Embryonic facial prominence (tissue), 1 donor: ENCODE measurements at regions not wholly inside any gene's neighbourhood (a gene's known extent, or its start where the extent isn't known, plus 50 kb on each side); places are given as distances from the start of the nearest gene placed in this dataset.
"Not testable (repeated sequence)": the region's sequence is repeated elsewhere in the genome, so short reads cannot be mapped to it uniquely, and the experiment has no call there.

Experiments used
- DNase-seq: peaks from one replicate; pipeline ENCODE4 v3.0.0-alpha.2; 2016; ENCODE audit errors: extremely low spot score

DNA sequence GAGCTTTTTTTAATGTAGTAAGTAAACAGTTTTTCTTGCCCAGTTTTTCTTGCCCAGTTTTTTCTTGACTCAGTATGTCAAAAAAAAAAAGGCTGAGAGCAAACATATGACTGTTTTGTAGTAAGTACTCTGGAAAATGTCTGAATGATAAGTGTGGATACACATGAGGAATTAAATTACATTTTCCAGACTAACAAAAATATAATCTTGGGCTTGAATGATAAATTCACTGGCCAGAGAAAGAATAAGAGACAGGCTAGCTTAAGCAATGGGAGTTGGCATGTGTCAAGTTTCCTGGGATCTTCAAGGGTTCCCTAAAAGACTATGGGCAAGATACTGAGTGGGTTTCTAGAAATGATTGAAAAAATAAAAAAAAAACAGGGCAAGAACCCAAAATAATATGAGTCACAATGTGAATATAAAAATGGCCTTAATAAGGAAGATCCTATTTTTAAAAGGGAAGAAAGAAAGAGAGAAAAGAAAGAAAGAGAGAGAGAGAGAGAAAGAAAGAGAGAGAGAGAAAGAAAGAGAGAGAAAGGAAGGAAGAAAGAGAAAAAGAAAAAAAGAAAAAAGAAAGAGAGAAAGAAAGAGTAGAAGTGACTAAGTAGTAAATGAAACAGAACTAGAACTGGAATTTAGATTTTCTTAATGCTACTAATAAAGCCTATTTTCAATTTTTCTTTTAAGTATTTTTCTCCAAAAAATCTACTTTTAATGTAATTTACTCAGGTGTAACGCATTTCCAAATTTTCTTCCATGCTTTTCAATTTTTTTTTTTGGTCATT is 60.2 kb downstream of the TFPI2 start:
- DNase-seq, result no peak

- no peak for DNase-seq
Measured at GRCh38 chr7:93828260-93828659, 62.3 kb downstream of the TFPI2 start.

DNA sequence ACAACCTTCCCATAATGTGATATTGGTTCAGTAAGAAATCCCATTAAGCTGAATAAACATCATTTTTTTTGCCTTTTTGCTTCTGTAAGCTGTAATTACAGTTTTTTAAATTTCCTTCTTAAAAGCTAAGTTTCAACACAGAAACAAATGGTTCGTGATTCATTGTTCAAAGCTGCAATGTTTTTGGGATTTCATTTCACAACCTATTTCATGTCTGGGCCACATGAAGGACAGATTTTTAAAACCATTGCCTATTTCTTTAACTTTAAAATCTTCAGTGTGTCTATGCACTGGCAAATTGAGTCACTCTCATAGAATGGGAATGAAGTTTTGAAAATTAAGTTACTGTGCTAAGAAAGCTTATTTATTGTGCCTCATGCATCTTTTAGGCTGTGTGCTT is 66.9 kb downstream of the TFPI2 start:
- DNase-seq, result no peak

DNA sequence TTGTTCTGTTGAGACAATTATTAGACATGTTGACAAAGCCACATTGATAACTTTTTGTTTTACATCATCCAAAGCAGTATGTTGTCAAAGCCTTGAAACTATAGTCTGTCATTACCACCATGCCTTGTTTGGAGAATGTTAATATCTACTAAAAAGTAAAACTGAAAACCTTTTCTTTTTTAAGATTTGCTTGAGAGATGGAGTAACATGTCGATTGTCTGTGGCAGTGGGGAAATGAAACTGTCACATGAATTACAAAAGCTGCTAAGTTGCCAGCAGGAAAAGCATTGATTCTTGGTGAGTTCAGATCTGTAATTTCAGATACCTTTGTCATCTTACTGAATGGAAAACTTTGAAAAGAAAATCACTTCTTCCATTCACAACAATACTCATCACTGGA is 69.1 kb downstream of the TFPI2 start:
- no peak for DNase-seq

DNA sequence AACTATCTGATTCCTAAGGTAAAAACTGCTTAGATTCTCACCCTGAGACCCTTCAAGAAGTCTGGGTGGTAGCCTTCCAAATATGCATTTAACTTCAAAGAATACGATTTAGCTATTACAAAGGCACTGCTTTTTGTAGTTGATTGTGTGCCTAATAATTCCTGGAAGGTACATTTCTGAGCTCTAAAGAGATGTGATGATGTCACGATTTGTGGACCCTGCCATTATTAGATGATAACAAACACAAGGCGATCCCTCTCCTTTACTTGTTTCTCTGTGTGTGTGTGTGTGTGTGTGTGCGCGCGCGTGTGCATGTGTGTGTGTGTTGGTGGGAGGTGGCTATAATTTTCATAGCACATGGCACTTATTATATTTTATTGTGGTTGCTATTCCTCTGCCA is 70.9 kb downstream of the TFPI2 start:
- no peak for DNase-seq

- no peak for DNase-seq
Measured at GRCh38 chr7:93817526-93817925, 73.0 kb downstream of the TFPI2 start.

- DNase-seq, result no peak
Measured at GRCh38 chr7:93817004-93817403, 73.5 kb downstream of the TFPI2 start.

GRCh38 chr7:93813514-93813913 is 77.0 kb downstream of the TFPI2 start:
- DNase-seq, result no peak

DNA sequence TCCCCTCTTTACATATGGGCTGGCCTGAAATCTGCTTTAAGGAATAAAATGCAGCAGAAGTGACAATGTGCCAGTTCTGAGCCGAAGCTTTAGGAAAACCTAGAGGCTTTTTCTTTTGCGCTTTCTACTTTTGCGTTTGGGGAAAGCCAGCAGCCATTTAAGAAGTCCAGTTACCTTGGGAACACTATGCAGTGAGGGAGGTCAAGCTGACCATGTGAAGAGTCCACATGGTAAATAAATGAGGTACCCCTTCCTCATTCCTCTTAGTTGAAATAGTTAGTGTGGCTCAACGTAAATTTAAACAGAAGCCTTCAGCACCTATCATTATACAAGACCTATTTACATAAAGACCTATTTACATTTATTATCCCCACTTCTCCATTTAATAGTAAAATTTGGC is 78.5 kb downstream of the TFPI2 start:
- DNase-seq, result no peak

DNA sequence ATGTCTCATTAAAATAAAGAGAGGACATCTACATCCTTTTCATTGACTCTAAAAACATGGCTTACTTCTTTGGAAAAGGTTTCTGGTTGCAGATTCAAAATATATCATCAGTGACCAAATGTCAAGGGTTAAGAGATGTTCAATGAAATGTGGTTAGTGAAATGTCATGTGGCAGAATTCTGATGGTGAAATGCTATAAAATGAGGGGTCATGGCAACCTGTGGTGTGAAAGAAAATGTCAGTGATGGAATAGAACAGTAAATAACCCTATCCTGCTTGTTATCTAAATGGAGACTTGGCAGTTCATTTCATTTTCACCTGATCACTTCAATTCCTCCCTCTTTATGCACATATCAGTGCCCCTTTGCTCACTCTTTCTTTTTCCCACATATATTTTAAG is 79.4 kb downstream of the TFPI2 start:
- DNase-seq, result no peak

DNA sequence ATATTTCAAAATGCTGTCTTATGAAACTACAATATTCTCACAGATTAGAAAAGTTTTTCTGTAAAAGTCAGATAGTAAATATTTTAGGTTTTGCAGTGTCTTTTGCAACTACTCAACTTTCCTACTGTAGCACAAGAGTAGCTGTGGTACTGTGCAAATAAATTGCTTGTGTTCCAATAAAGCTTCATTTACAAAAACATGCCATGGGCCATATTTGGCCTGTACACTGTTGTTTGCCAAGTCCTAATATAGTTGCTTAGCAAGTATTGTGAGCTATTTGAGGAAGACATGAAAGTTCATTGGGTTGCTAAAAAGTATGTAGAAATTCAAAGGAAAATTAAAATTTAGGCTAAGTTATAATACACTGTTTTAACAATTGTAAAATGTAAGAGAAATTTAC is 80.0 kb downstream of the TFPI2 start:
- DNase-seq, result no peak

DNA sequence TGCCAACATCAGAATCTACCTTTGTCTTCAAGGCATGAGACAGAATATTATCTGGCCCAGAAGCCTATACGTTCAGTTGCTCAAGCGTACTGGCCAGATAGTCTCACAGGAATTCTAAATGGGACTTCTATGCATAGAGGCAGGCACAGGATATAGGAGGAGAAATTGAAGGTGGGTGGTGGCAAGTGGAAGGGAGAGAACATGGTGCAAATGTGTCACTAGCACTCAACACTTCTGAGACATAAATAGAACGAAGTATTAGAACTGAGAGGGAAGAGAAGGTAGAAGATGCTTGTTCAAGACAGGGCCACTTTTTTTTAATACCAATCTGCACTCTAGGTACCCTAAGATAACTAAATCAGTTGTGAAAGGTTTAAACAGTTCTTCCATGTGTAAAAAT is 85.8 kb downstream of the TFPI2 start:
- DNase-seq, result no peak

DNA sequence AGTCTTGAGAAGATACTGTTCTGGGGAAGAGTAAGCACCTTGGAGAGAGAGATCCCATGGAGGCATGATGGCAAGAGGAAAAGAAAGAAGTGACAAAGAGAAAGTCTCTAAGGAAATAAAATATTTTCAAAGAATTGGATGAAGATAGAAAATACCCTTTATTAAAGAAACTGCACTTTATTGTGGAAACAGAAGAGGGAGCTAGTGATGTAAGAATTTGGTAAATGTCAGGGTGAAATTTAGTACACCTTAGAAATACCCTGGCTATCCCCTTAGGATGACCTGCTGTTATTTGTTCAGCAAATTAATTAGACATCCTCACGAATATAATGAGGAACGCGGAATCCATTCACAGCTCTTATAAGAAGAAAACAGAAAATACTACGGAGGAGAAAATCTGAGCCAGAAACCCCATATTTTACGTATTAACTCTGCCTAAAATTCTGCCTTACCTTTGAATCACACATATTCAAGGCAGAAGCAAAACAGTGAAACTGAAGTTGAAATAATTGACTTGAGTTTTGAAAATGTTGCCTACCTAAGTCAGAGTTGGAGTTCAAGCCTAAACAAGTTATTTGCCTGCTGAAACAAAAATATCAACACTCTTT is 90.7 kb downstream of the TFPI2 start:
- no peak for DNase-seq

GRCh38 chr7:93793084-93793697 is 97.4 kb downstream of the TFPI2 start:
- DNase-seq, result not testable (repeated sequence)

DNA sequence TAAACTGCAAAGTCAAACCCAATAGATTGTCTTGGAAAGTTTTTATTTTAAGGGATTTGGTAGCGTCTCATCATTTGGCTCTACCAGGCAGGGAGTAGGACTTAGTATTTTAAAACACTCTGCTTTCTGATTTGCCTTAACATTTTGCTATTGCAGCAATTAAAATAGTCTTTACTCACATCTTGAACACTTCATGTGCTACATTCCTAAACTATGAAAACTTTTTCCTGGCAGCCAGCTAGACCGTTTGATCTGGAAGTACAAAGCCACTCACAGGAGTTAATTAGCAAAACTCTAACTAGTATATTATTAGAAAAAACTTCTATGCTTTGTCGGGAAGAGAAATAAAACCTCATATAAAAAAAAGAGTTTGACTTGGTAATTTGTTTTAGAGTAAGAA is 111.4 kb downstream of the TFPI2 start:
- DNase-seq, result no peak

GRCh38 chr7:93778384-93778783 is 112.2 kb downstream of the TFPI2 start:
- DNase-seq, result no peak

GRCh38 chr7:93773446-93773845 is 117.1 kb downstream of the TFPI2 start:
- DNase-seq, result no peak

- DNase-seq, result no peak
Measured at GRCh38 chr7:93765475-93765874, 125.1 kb downstream of the TFPI2 start.

GRCh38 chr7:93758631-93759030 is 131.9 kb downstream of the TFPI2 start:
- no peak for DNase-seq

- DNase-seq, result no peak
Measured at GRCh38 chr7:93757426-93757825, 133.1 kb downstream of the TFPI2 start.

DNA sequence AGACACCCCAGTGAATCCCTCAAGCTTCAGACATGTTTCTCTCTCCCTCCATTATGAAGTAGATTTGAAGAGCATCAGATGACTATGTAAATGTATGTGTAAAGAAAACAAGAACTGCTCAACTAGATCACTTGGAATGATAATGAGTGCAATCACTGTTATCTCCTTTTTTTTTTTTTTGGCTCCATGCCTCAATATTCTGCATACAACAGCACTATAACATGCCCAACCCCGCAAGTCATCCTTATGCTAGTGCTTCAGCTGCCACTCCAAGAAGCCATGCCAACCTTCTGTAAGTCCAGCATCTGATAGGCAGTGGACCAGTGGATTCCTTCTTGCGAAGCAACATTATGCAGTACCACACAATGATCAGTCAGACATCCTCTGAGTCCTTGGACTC is 133.7 kb downstream of the TFPI2 start:
- no peak for DNase-seq

DNA sequence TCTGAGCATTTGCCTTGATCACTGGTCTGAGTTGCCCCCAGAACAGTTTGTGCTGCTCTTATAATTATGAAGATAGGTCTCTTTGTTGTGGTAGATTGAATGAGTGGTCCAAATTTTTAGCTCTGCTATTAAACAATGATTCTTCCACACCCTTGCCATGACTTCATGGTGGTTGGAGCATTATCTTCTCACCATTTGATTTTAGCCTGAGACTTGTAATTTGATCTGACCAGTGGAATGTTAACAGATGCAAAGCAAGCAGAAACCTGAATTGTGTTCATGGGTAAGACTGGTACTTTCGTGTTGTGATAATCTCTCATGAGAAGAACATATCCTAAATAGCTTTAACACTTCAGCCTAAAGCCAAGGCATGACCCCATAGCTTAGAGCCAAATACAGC is 139.1 kb downstream of the TFPI2 start:
- no peak for DNase-seq

GRCh38 chr7:93750986-93751385 is 139.6 kb downstream of the TFPI2 start:
- DNase-seq, result no peak
